Endodermal cell (in vitro differentiated cells): ENCODE measurements at regions not wholly inside any gene's neighbourhood (a gene's known extent, or its start where the extent isn't known, plus 50 kb on each side); places are given as distances from the start of the nearest gene placed in this dataset.

Source experiments
- DNase-seq: peaks from one replicate; pipeline ENCODE4 v3.0.0-alpha.2; 2017
- H3K27ac ChIP-seq: 2 replicates; pipeline ENCODE4 v1.5.1; 2013; ENCODE audit warnings: mild to moderate bottlenecking, low read depth, low read length, moderate library complexity
- H3K27me3 ChIP-seq: 2 replicates; pipeline ENCODE4 v1.6.1; 2013; ENCODE audit warnings: mild to moderate bottlenecking, low read length, moderate library complexity; ENCODE audit not compliant: insufficient read depth, control insufficient read depth, poor library complexity, severe bottlenecking
- H3K36me3 ChIP-seq: 2 replicates; pipeline ENCODE4 v1.7.0; 2013; ENCODE audit warnings: mild to moderate bottlenecking, low read length, moderate library complexity; ENCODE audit not compliant: control insufficient read depth, insufficient read depth
- H3K4me1 ChIP-seq: one replicate; pipeline ENCODE4 v1.7.0; 2013; ENCODE audit warnings: low read length; ENCODE audit not compliant: control insufficient read depth, insufficient read depth
- H3K4me3 ChIP-seq: 2 replicates; pipeline ENCODE4 v1.5.1; 2013; ENCODE audit warnings: mild to moderate bottlenecking, low read length, moderate library complexity
- H3K9ac ChIP-seq: 2 replicates; pipeline ENCODE4 v1.6.1; 2013; ENCODE audit warnings: mild to moderate bottlenecking, low read length, moderate library complexity; ENCODE audit not compliant: poor library complexity, severe bottlenecking; ENCODE audit errors: extremely low read depth
- H3K9me3 ChIP-seq: 2 replicates; pipeline ENCODE4 v1.6.1; 2013; ENCODE audit warnings: mild to moderate bottlenecking, low read length, moderate library complexity; ENCODE audit not compliant: control insufficient read depth
- H3K27ac Mint-ChIP-seq: 2 replicates; pipeline ENCODE4 v1.8.0; 2020; ENCODE audit warnings: mixed read lengths
- H3K27me3 Mint-ChIP-seq: 2 replicates; pipeline ENCODE4 v1.8.0; 2021; ENCODE audit warnings: mild to moderate bottlenecking, mixed read lengths; ENCODE audit not compliant: insufficient read depth
- H3K36me3 Mint-ChIP-seq: 2 replicates; pipeline ENCODE4 v1.8.0; 2020; ENCODE audit warnings: low read depth, mixed read lengths
- H3K4me1 Mint-ChIP-seq: 2 replicates; pipeline ENCODE4 v1.8.0; 2020; ENCODE audit warnings: mixed read lengths
- H3K4me3 Mint-ChIP-seq: 2 replicates; pipeline ENCODE4 v1.8.0; 2020; ENCODE audit warnings: mild to moderate bottlenecking, moderate library complexity, mixed read lengths
- H3K9me3 Mint-ChIP-seq: 2 replicates; pipeline ENCODE4 v1.8.0; 2020; ENCODE audit warnings: mild to moderate bottlenecking, mixed read lengths
- CTCF ChIP-seq: fragments of 200-600 bp; sonication (generic); conservative IDR thresholded peaks from 2 replicates; pipeline ENCODE4 v1.5.0; 2021; ENCODE audit warnings: antibody characterized with exemption, mild to moderate bottlenecking
- WGBS, 2 experiments: methylation state at CpG; one replicate each; pipeline versions ENCODE4 v1.1.5 to v1.1.7; 2013; ENCODE audit warnings: missing lambda C conversion rate in 2 of 2, mixed read lengths in 1 of 2; ENCODE audit not compliant: insufficient coverage in 1 of 2, insufficient read length in 1 of 2; 5-methylcytosine and 5-hydroxymethylcytosine counted together

GRCh38 chr6:11411593-11411992 lies 126.0 kb upstream of the TMEM170B start:
- Mint-ChIP-seq H3K27ac (peak overlapping the region; percentile 13), H3K4me3 (no peak overlapping the region), H3K36me3 (no peaks in the 10 kb centered on the region), H3K27me3 (no peaks in the 10 kb centered on the region), H3K4me1 (peaks cover 5% of the 10 kb centered on the region), H3K9me3 (peaks cover 7% of the 10 kb centered on the region)
- no peak for DNase-seq
- no peaks in the 10 kb centered on the region for H3K36me3 ChIP-seq
- no peak overlapping the region for H3K4me3 ChIP-seq
- no peak overlapping the region for H3K27ac ChIP-seq
- TF ChIP-seq CTCF: no peak
- 95 to 100% methylated on average over 3 of the region's 3 CpGs for WGBS, 2 experiments
- H3K9ac ChIP-seq: no peak overlapping the region
- H3K4me1 ChIP-seq: peaks cover 6% of the 10 kb centered on the region
- H3K9me3 ChIP-seq: peaks cover 5% of the 10 kb centered on the region
- no peaks in the 10 kb centered on the region for H3K27me3 ChIP-seq

- H3K9ac ChIP-seq: no peak overlapping the region
- H3K4me1 ChIP-seq: peaks cover 6% of the 10 kb centered on the region
- no peak overlapping the region for H3K4me3 Mint-ChIP-seq
- no peaks in the 10 kb centered on the region for H3K9me3 ChIP-seq
- H3K27ac Mint-ChIP-seq: no peak overlapping the region
- 78 to 100% methylated on average over 1 to 4 of the region's 4 CpGs for WGBS, 2 experiments
- no peak overlapping the region for H3K27ac ChIP-seq
- TF ChIP-seq CTCF: no peak
- no peaks in the 10 kb centered on the region for H3K36me3 ChIP-seq
- no peak overlapping the region for H3K4me3 ChIP-seq
- H3K27me3 Mint-ChIP-seq: no peaks in the 10 kb centered on the region
- H3K36me3 Mint-ChIP-seq: no peaks in the 10 kb centered on the region
- H3K9me3 Mint-ChIP-seq: no peaks in the 10 kb centered on the region
- no peaks in the 10 kb centered on the region for H3K27me3 ChIP-seq
- H3K4me1 Mint-ChIP-seq: peaks cover 5% of the 10 kb centered on the region
- no peak for DNase-seq
These were observed 126.8 kb upstream of the TMEM170B start for GRCh38 chr6:11410539-11411307.

GRCh38 chr6:11409371-11409770 lies 128.2 kb upstream of the TMEM170B start:
- H3K4me1 Mint-ChIP-seq: peaks cover 7% of the 10 kb centered on the region
- no peak for DNase-seq

More at GRCh38 chr6:11409371-11409770, 128.2 kb upstream of the TMEM170B start:
- H3K4me3 Mint-ChIP-seq: no peak overlapping the region
- H3K36me3 ChIP-seq: no peaks in the 10 kb centered on the region
- H3K27me3 ChIP-seq: no peaks in the 10 kb centered on the region
- no peak overlapping the region for H3K9ac ChIP-seq
- H3K27me3 Mint-ChIP-seq: no peaks in the 10 kb centered on the region
- H3K4me1 ChIP-seq: peaks cover 6% of the 10 kb centered on the region
- H3K9me3 ChIP-seq: no peaks in the 10 kb centered on the region
- H3K4me3 ChIP-seq: no peak overlapping the region
- no peaks in the 10 kb centered on the region for H3K36me3 Mint-ChIP-seq
- no peaks in the 10 kb centered on the region for H3K9me3 Mint-ChIP-seq
- no peak overlapping the region for H3K27ac Mint-ChIP-seq
- TF ChIP-seq CTCF: no peak
- no peak overlapping the region for H3K27ac ChIP-seq
